AG04450 (cell line): ENCODE measurements at regions not wholly inside any gene's neighbourhood (a gene's known extent, or its start where the extent isn't known, plus 50 kb on each side); places are given as distances from the start of the nearest gene placed in this dataset.

ENCODE experiments used
- CTCF ChIA-PET: fragments of 300-600, 350-600 bp; formaldehyde crosslinking; extraction: SDS; loops from one replicate; lab custom pipeline; 2022; ENCODE audit warnings: antibody characterized with exemption, inconsistent platforms; lab: Charles Lee
- POLR2A ChIA-PET: fragments of 350-600 bp; formaldehyde crosslinking; extraction: SDS; loops from one replicate; lab custom pipeline; 2021; ENCODE audit warnings: antibody characterized with exemption, inconsistent platforms; lab: Yijun Ruan, JAX
- DNase-seq: peaks from one replicate; pipeline ENCODE4 v3.0.0-alpha.2; 2011; ENCODE audit warnings: low read depth, low spot score
- H3K27ac ChIP-seq: one replicate; pipeline ENCODE4 v1.5.1; 2012; ENCODE audit warnings: low read depth, low read length, control low read depth
- H3K27me3 ChIP-seq: one replicate; pipeline ENCODE4 v1.6.0; 2012; ENCODE audit warnings: low read length; ENCODE audit not compliant: control insufficient read depth, insufficient read depth
- H3K4me3 ChIP-seq: 2 replicates; pipeline ENCODE4 v1.5.1; 2011; ENCODE audit warnings: mild to moderate bottlenecking, low read depth, low read length, control low read depth
- H3K9me3 ChIP-seq: 2 replicates; pipeline ENCODE4 v1.5.1; 2012; ENCODE audit warnings: low read length; ENCODE audit not compliant: control insufficient read depth, insufficient read depth
- TF ChIP-seq, protein P1 (sequence below): IDR thresholded peaks from 2 replicates; pipeline ENCODE4 v1.5.1; 2011; ENCODE audit warnings: low read depth, low read length, control low read depth, inconsistent platforms

DNA sequence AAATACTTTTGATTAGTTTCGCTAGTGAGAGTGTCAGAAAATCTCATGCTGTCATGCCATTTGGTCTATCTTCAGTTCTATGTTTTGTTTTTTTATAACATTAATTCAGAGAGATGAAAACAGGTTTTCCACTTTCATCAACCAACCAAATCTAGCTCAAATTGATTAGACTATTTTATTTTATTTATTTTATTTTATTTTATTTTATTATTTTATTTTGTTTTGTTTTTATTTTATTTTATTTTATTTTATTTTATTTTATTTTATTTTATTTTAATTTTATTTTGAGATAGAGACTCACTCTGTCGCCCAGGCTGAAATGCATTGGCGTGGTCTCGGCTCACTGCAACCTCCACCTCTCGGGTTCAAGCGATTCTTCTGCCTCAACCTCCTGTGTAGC is 1391.0 kb upstream of the ADGRB3 start:
- Histone ChIP-seq H3K4me3 (no peak overlapping the region), H3K27me3 (no peaks in the 10 kb centered on the region), H3K9me3 (peaks cover 4% of the 10 kb centered on the region; the same call in 1 of the 2 replicates), H3K27ac (no peak overlapping the region)
- TF ChIP-seq, protein P1, sequence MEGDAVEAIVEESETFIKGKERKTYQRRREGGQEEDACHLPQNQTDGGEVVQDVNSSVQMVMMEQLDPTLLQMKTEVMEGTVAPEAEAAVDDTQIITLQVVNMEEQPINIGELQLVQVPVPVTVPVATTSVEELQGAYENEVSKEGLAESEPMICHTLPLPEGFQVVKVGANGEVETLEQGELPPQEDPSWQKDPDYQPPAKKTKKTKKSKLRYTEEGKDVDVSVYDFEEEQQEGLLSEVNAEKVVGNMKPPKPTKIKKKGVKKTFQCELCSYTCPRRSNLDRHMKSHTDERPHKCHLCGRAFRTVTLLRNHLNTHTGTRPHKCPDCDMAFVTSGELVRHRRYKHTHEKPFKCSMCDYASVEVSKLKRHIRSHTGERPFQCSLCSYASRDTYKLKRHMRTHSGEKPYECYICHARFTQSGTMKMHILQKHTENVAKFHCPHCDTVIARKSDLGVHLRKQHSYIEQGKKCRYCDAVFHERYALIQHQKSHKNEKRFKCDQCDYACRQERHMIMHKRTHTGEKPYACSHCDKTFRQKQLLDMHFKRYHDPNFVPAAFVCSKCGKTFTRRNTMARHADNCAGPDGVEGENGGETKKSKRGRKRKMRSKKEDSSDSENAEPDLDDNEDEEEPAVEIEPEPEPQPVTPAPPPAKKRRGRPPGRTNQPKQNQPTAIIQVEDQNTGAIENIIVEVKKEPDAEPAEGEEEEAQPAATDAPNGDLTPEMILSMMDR, result no peak
- no peak for DNase-seq
- POLR2A ChIA-PET, result no interaction called here
- CTCF ChIA-PET, result no interaction called here

- peaks cover 4% of the 10 kb centered on the region; the same call in 1 of the 2 replicates for H3K9me3 ChIP-seq
- H3K27me3 ChIP-seq, result no peaks in the 10 kb centered on the region
- ChIA-PET CTCF (no interaction called here), POLR2A (no interaction called here)
- no peak overlapping the region for H3K4me3 ChIP-seq
- H3K27ac ChIP-seq, result no peak overlapping the region
- TF ChIP-seq, protein P1, result no peak
- DNase-seq, result no peak
Observed at GRCh38 chr6:67237277-67237676, 1397.8 kb upstream of the ADGRB3 start.

DNA sequence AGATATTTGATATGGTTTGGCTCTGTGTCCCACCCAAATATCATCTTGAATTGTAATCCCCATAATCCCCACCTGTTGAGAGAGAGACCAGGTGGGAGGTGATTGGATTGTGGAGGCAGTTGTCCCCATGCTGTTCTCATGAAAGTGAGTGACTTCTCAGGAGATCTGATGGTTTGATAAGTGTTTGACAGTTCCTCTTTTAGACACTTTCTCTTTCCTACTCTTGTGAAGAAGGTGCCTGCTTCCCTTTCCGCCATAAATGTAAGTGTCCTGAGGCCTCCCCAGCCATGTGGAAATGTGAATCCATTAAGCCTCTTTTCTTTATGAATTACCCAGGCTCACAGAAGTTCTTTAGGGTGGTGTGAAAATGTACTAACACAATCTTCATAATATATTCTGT is 1404.0 kb upstream of the ADGRB3 start:
- no peak for DNase-seq
- H3K9me3 ChIP-seq, result no peaks in the 10 kb centered on the region
- H3K4me3 ChIP-seq, result no peak overlapping the region
- CTCF ChIA-PET, result no interaction called here
- TF ChIP-seq, protein P1, result no peak
- POLR2A ChIA-PET, result no interaction called here
- no peaks in the 10 kb centered on the region for H3K27me3 ChIP-seq
- no peak overlapping the region for H3K27ac ChIP-seq

- DNase-seq, result no peak
- Histone ChIP-seq H3K4me3 (no peak overlapping the region), H3K27ac (no peak overlapping the region), H3K27me3 (no peaks in the 10 kb centered on the region), H3K9me3 (no peaks in the 10 kb centered on the region; the same call in 1 of the 2 replicates)
- TF ChIP-seq, protein P1, result no peak
- ChIA-PET CTCF (no interaction called here), POLR2A (no interaction called here)
Observed at GRCh38 chr6:67224989-67225388, 1410.1 kb upstream of the ADGRB3 start.

- ChIA-PET POLR2A (no interaction called here), CTCF (no interaction called here)
- Histone ChIP-seq H3K27me3 (no peaks in the 10 kb centered on the region), H3K27ac (no peak overlapping the region), H3K4me3 (no peak overlapping the region), H3K9me3 (no peaks in the 10 kb centered on the region; the same call in 1 of the 2 replicates)
- no peak for DNase-seq
- TF ChIP-seq, protein P1, result no peak
Observed at GRCh38 chr6:67221226-67221625, 1413.9 kb upstream of the ADGRB3 start.
